ENCODE measurements at regions not wholly inside any gene's neighbourhood (a gene's known extent, or its start where the extent isn't known, plus 50 kb on each side); places are given as distances from the start of the nearest gene placed in this dataset.

DNA sequence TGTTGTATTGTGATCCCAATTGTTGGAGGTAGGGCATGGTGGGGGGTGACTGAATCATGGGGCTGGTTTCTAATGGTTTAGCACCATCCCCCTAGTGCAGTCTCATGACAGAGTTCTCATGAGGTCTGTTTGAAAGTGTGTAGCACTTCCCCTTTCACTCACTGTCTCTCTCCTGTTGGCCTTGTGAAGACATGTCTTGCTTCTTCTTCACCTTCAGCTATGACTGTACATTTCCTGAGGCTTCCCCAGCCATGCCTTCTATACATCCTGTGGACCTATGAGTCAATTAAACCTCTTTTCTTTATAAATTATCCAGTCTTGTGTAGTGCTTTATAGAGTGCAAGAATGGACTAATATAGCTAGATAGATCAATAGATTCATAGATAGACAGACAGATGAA is 230.0 kb downstream of the MAGEE1 start:
- Histone ChIP-seq H3K27me3 (ENCODE audit: insufficient read depth, low read length) (no peaks in the 10 kb centered on the region), H3K36me3 (ENCODE audit: insufficient read depth, low read length) (no peaks in the 10 kb centered on the region), H3K9me3 (ENCODE audit: low read length) (no peaks in the 10 kb centered on the region), H3K4me3 (ENCODE audit: low read length) (no peak overlapping the region), H2AFZ (ENCODE audit: low read depth, low read length) (no peak overlapping the region), H3K4me1 (ENCODE audit: insufficient read depth, low read length) (no peaks in the 10 kb centered on the region)
